ENCODE measurements at regions not wholly inside any gene's neighbourhood (a gene's known extent, or its start where the extent isn't known, plus 50 kb on each side); places are given as distances from the start of the nearest gene placed in this dataset.

GRCh38 chr3:107217172-107217571, 160.1 kb upstream of the CCDC54 start:
- no peak for TF ChIP-seq POLR2A (IDR thresholded peaks at IDR 0.05)
- TF ChIP-seq CTCF (IDR thresholded peaks at IDR 0.05): no peak
